ENCODE measurements at regions not wholly inside any gene's neighbourhood (a gene's known extent, or its start where the extent isn't known, plus 50 kb on each side); places are given as distances from the start of the nearest gene placed in this dataset.

- Histone ChIP-seq H3K9me3 (replicated peaks; ENCODE audit: control insufficient read depth, insufficient read depth, low read depth, low read length) (no peaks in the 10 kb centered on the region), H4K20me1 (replicated peaks; ENCODE audit: control insufficient read depth, insufficient read depth, low read length) (no peaks in the 10 kb centered on the region), H3K4me3 (no peak overlapping the region), H3K9me1 (ENCODE audit: control insufficient read depth, insufficient read depth, low read length) (no peaks in the 10 kb centered on the region), H3K27me3 (ENCODE audit: control insufficient read depth in 2 of 2, insufficient read depth in 2 of 2, low read length in 2 of 2) (no peaks in the 10 kb centered on the region), H3K27ac (ENCODE audit: extremely low read depth, low read depth, low read length) (no peak overlapping the region), H3K4me2 (ENCODE audit: insufficient read depth, low read length) (no peak overlapping the region), H2AFZ (ENCODE audit: low read depth, low read length) (no peak overlapping the region), H3K4me1 (replicated peaks in 1 of 2; ENCODE audit: control insufficient read depth in 2 of 2, insufficient read depth in 2 of 2, low read length in 2 of 2) (peaks cover 0 to 11% of the 10 kb centered on the region in 2 experiments; a peak in 3 of 5 replicates), H3K79me2 (ENCODE audit: control insufficient read depth, insufficient read depth, low read length) (peaks cover 43% of the 10 kb centered on the region), H3K9ac (ENCODE audit: insufficient read depth in 1 of 2, low read depth in 2 of 2, low read length in 2 of 2) (peak overlapping the region in 1 of 2 experiments; percentile 54; a peak in 1 of 4 replicates), H3K36me3 (ENCODE audit: control insufficient read depth, insufficient read depth, low read length) (no peaks in the 10 kb centered on the region)
- CTCF ChIA-PET (ENCODE audit: low intra/inter-chr PET ratio): no interaction called here
- in situ Hi-C loops (cut with MboI) (no loop called here), intact Hi-C loops (cut with micrococcal nuclease) (no loop called here)
- WGBS (ENCODE audit: insufficient coverage, low coverage, missing lambda C conversion rate): 44% methylated on average over 3 of the region's 3 CpGs
- FAIRE-seq: no peak
- no TSS peak for BruUV-seq (replicated peaks)
- no peak for TF ChIP-seq STAT5B (CRISPR knock-in tag; IDR thresholded peaks at IDR 0.05)
- no peak for TF ChIP-seq FOSL1 (tag; conservative IDR thresholded peaks at IDR 0.05)
- no peak for TF ChIP-seq ZNF584 (CRISPR knock-in tag; IDR thresholded peaks at IDR 0.05; ENCODE audit: low read depth)
- no peak for TF ChIP-seq ZNF146 (CRISPR knock-in tag; IDR thresholded peaks at IDR 0.05; ENCODE audit: unreplicated experiment)
- no peak for TF ChIP-seq FOS (IDR thresholded peaks at IDR 0.05; ENCODE audit: extremely low read depth, insufficient read length)
- no peak for TF ChIP-seq L3MBTL2 (IDR thresholded peaks at IDR 0.05)
- no peak for DNase-seq (ENCODE audit: extremely low read depth in 1 of 4, low spot score in 3 of 4)
- no peak for ATAC-seq
- POLR2A ChIA-PET: interaction anchor here (1.0 kb wide), 1 partner anchor 67 kb away, joined by 3 read pairs; no protein-coding TSS in a partner anchor
These were observed 146.2 kb downstream of the ZFAND4 start for GRCh38 chr10:45526309-45526905.

DNA sequence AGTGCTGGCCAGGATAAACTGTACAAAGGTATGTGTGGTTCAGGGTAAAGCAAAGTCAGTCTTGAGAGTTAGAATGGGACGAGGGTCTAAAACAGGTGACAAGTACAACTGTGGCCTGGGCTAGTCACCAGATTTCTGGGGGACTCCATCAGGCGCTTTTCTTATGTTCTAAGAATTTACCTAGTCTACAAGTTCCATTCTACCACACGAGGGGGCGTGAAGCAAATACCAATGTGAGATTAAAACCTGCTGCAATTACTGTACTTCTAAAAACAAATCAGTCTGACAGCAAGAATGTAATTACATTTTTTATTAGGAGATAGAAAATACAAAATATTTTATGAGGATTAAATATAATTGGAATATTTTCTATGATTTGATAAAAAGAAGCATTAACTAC lies 146.5 kb downstream of the ALOX5 start:
- intact Hi-C loops (cut with micrococcal nuclease): loop anchor here (1.0 kb wide), 1 partner anchor 49 kb away; no protein-coding TSS in a partner anchor
- ChIA-PET POLR2A (interaction anchor here (0.7 kb wide), 1 partner anchor 48 kb away, joined by 3 read pairs; no protein-coding TSS in a partner anchor), CTCF (ENCODE audit: low intra/inter-chr PET ratio) (no interaction called here)
- FAIRE-seq (no peak), ATAC-seq (no peak), DNase-seq (ENCODE audit: extremely low read depth in 1 of 4, low spot score in 3 of 4) (peak in 1 of 4 experiments; percentile 24)
- Histone ChIP-seq H3K9me1 (ENCODE audit: control insufficient read depth, insufficient read depth, low read length) (no peaks in the 10 kb centered on the region), H3K27me3 (ENCODE audit: control insufficient read depth in 2 of 2, insufficient read depth in 2 of 2, low read length in 2 of 2) (no peaks in the 10 kb centered on the region), H3K9me3 (replicated peaks; ENCODE audit: control insufficient read depth, insufficient read depth, low read depth, low read length) (no peaks in the 10 kb centered on the region), H2AFZ (ENCODE audit: low read depth, low read length) (no peak overlapping the region), H3K4me3 (no peak overlapping the region), H3K4me2 (ENCODE audit: insufficient read depth, low read length) (no peak overlapping the region), H3K27ac (ENCODE audit: extremely low read depth, low read depth, low read length) (no peak overlapping the region), H3K79me2 (ENCODE audit: control insufficient read depth, insufficient read depth, low read length) (peaks cover 27% of the 10 kb centered on the region), H3K4me1 (replicated peaks in 1 of 2; ENCODE audit: control insufficient read depth in 2 of 2, insufficient read depth in 2 of 2, low read length in 2 of 2) (peaks cover 0 to 15% of the 10 kb centered on the region in 2 experiments; a peak in 4 of 5 replicates), H4K20me1 (replicated peaks; ENCODE audit: control insufficient read depth, insufficient read depth, low read length) (no peaks in the 10 kb centered on the region), H3K36me3 (ENCODE audit: control insufficient read depth, insufficient read depth, low read length) (no peaks in the 10 kb centered on the region), H3K9ac (ENCODE audit: insufficient read depth in 1 of 2, low read depth in 2 of 2, low read length in 2 of 2) (no peak overlapping the region)
- 73% methylated on average over 4 of the region's 4 CpGs for WGBS (ENCODE audit: insufficient coverage, low coverage, missing lambda C conversion rate)
- in situ Hi-C loops (cut with MboI): no loop called here
- no TSS peak for BruUV-seq (replicated peaks)
- TF ChIP-seq NONO (IDR thresholded peaks at IDR 0.05; ENCODE audit: low read depth in 2 of 2, low read length in 1 of 2) (no peak), TRIM28 (IDR thresholded peaks at IDR 0.05) (no peak), ZNF217 (CRISPR knock-in tag; IDR thresholded peaks at IDR 0.05) (no peak), NCOA2 (IDR thresholded peaks at IDR 0.05; ENCODE audit: partially characterized antibody in 2 of 2) (no peak), NEUROD1 (IDR thresholded peaks at IDR 0.05; ENCODE audit: borderline replicate concordance, low read depth, low read length, partially characterized antibody) (no peak), ELF2 (CRISPR knock-in tag; IDR thresholded peaks at IDR 0.05) (no peak)
- TF ChIP-seq, protein P1, sequence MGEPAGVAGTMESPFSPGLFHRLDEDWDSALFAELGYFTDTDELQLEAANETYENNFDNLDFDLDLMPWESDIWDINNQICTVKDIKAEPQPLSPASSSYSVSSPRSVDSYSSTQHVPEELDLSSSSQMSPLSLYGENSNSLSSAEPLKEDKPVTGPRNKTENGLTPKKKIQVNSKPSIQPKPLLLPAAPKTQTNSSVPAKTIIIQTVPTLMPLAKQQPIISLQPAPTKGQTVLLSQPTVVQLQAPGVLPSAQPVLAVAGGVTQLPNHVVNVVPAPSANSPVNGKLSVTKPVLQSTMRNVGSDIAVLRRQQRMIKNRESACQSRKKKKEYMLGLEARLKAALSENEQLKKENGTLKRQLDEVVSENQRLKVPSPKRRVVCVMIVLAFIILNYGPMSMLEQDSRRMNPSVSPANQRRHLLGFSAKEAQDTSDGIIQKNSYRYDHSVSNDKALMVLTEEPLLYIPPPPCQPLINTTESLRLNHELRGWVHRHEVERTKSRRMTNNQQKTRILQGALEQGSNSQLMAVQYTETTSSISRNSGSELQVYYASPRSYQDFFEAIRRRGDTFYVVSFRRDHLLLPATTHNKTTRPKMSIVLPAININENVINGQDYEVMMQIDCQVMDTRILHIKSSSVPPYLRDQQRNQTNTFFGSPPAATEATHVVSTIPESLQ (CRISPR knock-in tag; IDR thresholded peaks at IDR 0.05): no peak
- TF ChIP-seq, protein P2, sequence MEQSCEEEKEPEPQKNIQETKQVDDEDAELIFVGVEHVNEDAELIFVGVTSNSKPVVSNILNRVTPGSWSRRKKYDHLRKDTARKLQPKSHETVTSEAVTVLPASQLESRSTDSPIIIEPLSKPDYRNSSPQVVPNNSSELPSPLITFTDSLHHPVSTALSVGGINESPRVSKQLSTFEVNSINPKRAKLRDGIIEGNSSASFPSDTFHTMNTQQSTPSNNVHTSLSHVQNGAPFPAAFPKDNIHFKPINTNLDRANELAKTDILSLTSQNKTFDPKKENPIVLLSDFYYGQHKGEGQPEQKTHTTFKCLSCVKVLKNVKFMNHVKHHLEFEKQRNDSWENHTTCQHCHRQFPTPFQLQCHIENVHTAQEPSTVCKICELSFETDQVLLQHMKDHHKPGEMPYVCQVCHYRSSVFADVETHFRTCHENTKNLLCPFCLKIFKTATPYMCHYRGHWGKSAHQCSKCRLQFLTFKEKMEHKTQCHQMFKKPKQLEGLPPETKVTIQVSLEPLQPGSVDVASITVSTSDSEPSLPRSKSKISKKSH (CRISPR knock-in tag; IDR thresholded peaks at IDR 0.05): no peak

Measured in K562 (cell line).